ENCODE measurements at regions not wholly inside any gene's neighbourhood (a gene's known extent, or its start where the extent isn't known, plus 50 kb on each side); places are given as distances from the start of the nearest gene placed in this dataset.

- no peak for TF ChIP-seq CTCF (IDR thresholded peaks at IDR 0.05)
- TF ChIP-seq POLR2A (IDR thresholded peaks at IDR 0.05): no peak
These were observed 247.8 kb downstream of the TXNL1 start for GRCh38 chr18:56390626-56391025.
